Neuron (in vitro differentiated cells): ENCODE measurements at regions not wholly inside any gene's neighbourhood (a gene's known extent, or its start where the extent isn't known, plus 50 kb on each side); places are given as distances from the start of the nearest gene placed in this dataset.
"Not testable (repeated sequence)": the region's sequence is repeated elsewhere in the genome, so short reads cannot be mapped to it uniquely, and the experiment has no call there.

Source experiments
- H2AFZ ChIP-seq: one replicate; pipeline ENCODE4 v1.6.1; 2013; ENCODE audit warnings: low read depth, mild to moderate bottlenecking, inconsistent platforms, low read length, moderate library complexity
- H3K27me3 ChIP-seq: one replicate; pipeline ENCODE4 v1.6.1; 2013; ENCODE audit warnings: low read length; ENCODE audit not compliant: insufficient read depth
- H3K36me3 ChIP-seq: one replicate; pipeline ENCODE4 v1.6.1; 2013; ENCODE audit warnings: low read length; ENCODE audit not compliant: insufficient read depth
- H3K4me1 ChIP-seq: one replicate; pipeline ENCODE4 v1.6.1; 2013; ENCODE audit warnings: low read length; ENCODE audit not compliant: insufficient read depth
- H3K4me3 ChIP-seq: 2 replicates; pipeline ENCODE4 v1.5.1; 2013; ENCODE audit warnings: mild to moderate bottlenecking, low read length, moderate library complexity
- H3K9me3 ChIP-seq: one replicate; pipeline ENCODE4 v1.6.1; 2013; ENCODE audit warnings: low read length

GRCh38 chr14:103228866-103229265 is 105.2 kb upstream of the EIF5 start:
- no peak overlapping the region for H2AFZ ChIP-seq
- H3K36me3 ChIP-seq: no peaks in the 10 kb centered on the region
- H3K4me1 ChIP-seq: no peaks in the 10 kb centered on the region
- H3K9me3 ChIP-seq: no peaks in the 10 kb centered on the region
- H3K4me3 ChIP-seq: no peak overlapping the region
- peaks cover 24% of the 10 kb centered on the region for H3K27me3 ChIP-seq

- Histone ChIP-seq H3K4me3 (no peak overlapping the region), H3K36me3 (no peaks in the 10 kb centered on the region), H3K27me3 (peaks cover 20% of the 10 kb centered on the region), H3K4me1 (no peaks in the 10 kb centered on the region), H3K9me3 (no peaks in the 10 kb centered on the region), H2AFZ (no peak overlapping the region)
Observed at GRCh38 chr14:103230021-103230420, 104.0 kb upstream of the EIF5 start.

- peaks cover 19% of the 10 kb centered on the region for H3K27me3 ChIP-seq
- H3K36me3 ChIP-seq: no peaks in the 10 kb centered on the region
Observed at GRCh38 chr14:103230658-103231334, 103.2 kb upstream of the EIF5 start.

GRCh38 chr14:103231376-103232019 is 102.5 kb upstream of the EIF5 start:
- peaks cover 17% of the 10 kb centered on the region for H3K27me3 ChIP-seq
- no peaks in the 10 kb centered on the region for H3K4me1 ChIP-seq
- no peaks in the 10 kb centered on the region for H3K9me3 ChIP-seq
- H2AFZ ChIP-seq: no peak overlapping the region
- no peaks in the 10 kb centered on the region for H3K36me3 ChIP-seq
- no peak overlapping the region for H3K4me3 ChIP-seq

More at GRCh38 chr14:103230658-103231334, 103.2 kb upstream of the EIF5 start:
- Histone ChIP-seq H3K4me3 (no peak overlapping the region), H3K9me3 (no peaks in the 10 kb centered on the region), H3K4me1 (no peaks in the 10 kb centered on the region), H2AFZ (no peak overlapping the region)

GRCh38 chr14:103232031-103232808 is 101.8 kb upstream of the EIF5 start:
- H3K4me1 ChIP-seq: no peaks in the 10 kb centered on the region
- no peak overlapping the region for H3K4me3 ChIP-seq
- H3K36me3 ChIP-seq: no peaks in the 10 kb centered on the region
- H3K9me3 ChIP-seq: no peaks in the 10 kb centered on the region
- H2AFZ ChIP-seq: no peak overlapping the region
- peaks cover 16% of the 10 kb centered on the region for H3K27me3 ChIP-seq

- Histone ChIP-seq H3K36me3 (no peaks in the 10 kb centered on the region), H3K27me3 (peaks cover 16% of the 10 kb centered on the region), H3K4me3 (no peak overlapping the region), H2AFZ (no peak overlapping the region), H3K9me3 (no peaks in the 10 kb centered on the region), H3K4me1 (no peaks in the 10 kb centered on the region)
Observed at GRCh38 chr14:103232831-103233319, 101.2 kb upstream of the EIF5 start.

GRCh38 chr14:103233328-103233727 is 100.7 kb upstream of the EIF5 start:
- no peaks in the 10 kb centered on the region for H3K36me3 ChIP-seq
- no peak overlapping the region for H2AFZ ChIP-seq
- H3K9me3 ChIP-seq: no peaks in the 10 kb centered on the region

GRCh38 chr14:103234826-103235225 is 99.2 kb upstream of the EIF5 start:
- H3K27me3 ChIP-seq, H3K4me3 ChIP-seq, H3K36me3 ChIP-seq, H3K9me3 ChIP-seq, H3K4me1 ChIP-seq, H2AFZ ChIP-seq: not testable (repeated sequence)

More at GRCh38 chr14:103233328-103233727, 100.7 kb upstream of the EIF5 start:
- Histone ChIP-seq H3K4me3 (no peak overlapping the region), H3K27me3 (peaks cover 16% of the 10 kb centered on the region), H3K4me1 (no peaks in the 10 kb centered on the region)

- not testable (repeated sequence) for H2AFZ ChIP-seq, H3K4me1 ChIP-seq, H3K36me3 ChIP-seq, H3K9me3 ChIP-seq, H3K4me3 ChIP-seq, H3K27me3 ChIP-seq
Observed at GRCh38 chr14:103235506-103235905, 98.5 kb upstream of the EIF5 start.

- no peaks in the 10 kb centered on the region for H3K4me1 ChIP-seq
- peaks cover 5% of the 10 kb centered on the region for H3K27me3 ChIP-seq
- no peak overlapping the region for H2AFZ ChIP-seq
- no peak overlapping the region for H3K4me3 ChIP-seq
- H3K36me3 ChIP-seq: no peaks in the 10 kb centered on the region
- H3K9me3 ChIP-seq: peaks cover 3% of the 10 kb centered on the region
Observed at GRCh38 chr14:103239751-103240150, 94.3 kb upstream of the EIF5 start.

GRCh38 chr14:103241531-103241930 is 92.5 kb upstream of the EIF5 start:
- Histone ChIP-seq H3K27me3 (peaks cover 2% of the 10 kb centered on the region), H3K9me3 (peaks cover 3% of the 10 kb centered on the region), H2AFZ (no peak overlapping the region), H3K4me3 (no peak overlapping the region), H3K36me3 (no peaks in the 10 kb centered on the region), H3K4me1 (peaks cover 7% of the 10 kb centered on the region)

- Histone ChIP-seq H2AFZ (no peak overlapping the region), H3K36me3 (no peaks in the 10 kb centered on the region), H3K4me3 (no peak overlapping the region), H3K27me3 (no peaks in the 10 kb centered on the region), H3K4me1 (peaks cover 7% of the 10 kb centered on the region), H3K9me3 (peaks cover 3% of the 10 kb centered on the region)
Observed at GRCh38 chr14:103243764-103244737, 90.0 kb upstream of the EIF5 start.
